GM18505 (cell line): ENCODE measurements at regions not wholly inside any gene's neighbourhood (a gene's known extent, or its start where the extent isn't known, plus 50 kb on each side); places are given as distances from the start of the nearest gene placed in this dataset.
"Not testable (repeated sequence)": the region's sequence is repeated elsewhere in the genome, so short reads cannot be mapped to it uniquely, and the experiment has no call there.

Experiments used
- ATAC-seq: cut with Tn5 transposase; IDR thresholded peaks from one replicate; pipeline ENCODE4 v1.9.1; 2021; ENCODE audit not compliant: unreplicated experiment
- POLR2A ChIP-seq: IDR thresholded peaks from 4 replicates; pipeline ENCODE4 v1.6.1; 2011; ENCODE audit warnings: borderline replicate concordance; ENCODE audit not compliant: insufficient read depth, insufficient read length; ENCODE audit errors: extremely low read depth

- no peak for TF ChIP-seq POLR2A
- ATAC-seq, result no peak
These were observed 1633.5 kb downstream of the SLITRK1 start for GRCh38 chr13:82248762-82249161.

- ATAC-seq, result no peak
- no peak for TF ChIP-seq POLR2A
These were observed 1636.4 kb downstream of the SLITRK1 start for GRCh38 chr13:82245860-82246259.

- TF ChIP-seq POLR2A, result no peak
- no peak for ATAC-seq
These were observed 1657.5 kb downstream of the SLITRK1 start for GRCh38 chr13:82224806-82225205.

- no peak for ATAC-seq
- no peak for TF ChIP-seq POLR2A
These were observed 1660.7 kb downstream of the SLITRK1 start for GRCh38 chr13:82221621-82222020.

GRCh38 chr13:82220641-82221040 is 1661.6 kb downstream of the SLITRK1 start:
- ATAC-seq, result no peak
- TF ChIP-seq POLR2A, result no peak

GRCh38 chr13:82216165-82216564 is 1666.1 kb downstream of the SLITRK1 start:
- no peak for ATAC-seq
- no peak for TF ChIP-seq POLR2A

GRCh38 chr13:82214341-82214740 is 1667.9 kb downstream of the SLITRK1 start:
- no peak for TF ChIP-seq POLR2A
- ATAC-seq, result no peak

- TF ChIP-seq POLR2A, result no peak
These were observed 1676.0 kb downstream of the SLITRK1 start for GRCh38 chr13:82206241-82206640.

GRCh38 chr13:82202398-82202797 is 1679.9 kb downstream of the SLITRK1 start:
- TF ChIP-seq POLR2A, result no peak
- no peak for ATAC-seq

More at GRCh38 chr13:82206241-82206640, 1676.0 kb downstream of the SLITRK1 start:
- no peak for ATAC-seq

- no peak for ATAC-seq
- no peak for TF ChIP-seq POLR2A
These were observed 1686.2 kb downstream of the SLITRK1 start for GRCh38 chr13:82196087-82196486.

GRCh38 chr13:82187227-82187626 is 1695.0 kb downstream of the SLITRK1 start:
- TF ChIP-seq POLR2A, result no peak
- ATAC-seq, result no peak

GRCh38 chr13:82176751-82177150 is 1705.5 kb downstream of the SLITRK1 start:
- no peak for TF ChIP-seq POLR2A
- no peak for ATAC-seq

GRCh38 chr13:82165396-82166174 is 1716.7 kb downstream of the SLITRK1 start:
- ATAC-seq, result no peak
- TF ChIP-seq POLR2A, result no peak

- ATAC-seq, result not testable (repeated sequence)
These were observed 1717.4 kb downstream of the SLITRK1 start for GRCh38 chr13:82164780-82165395.
